SK-N-SH (cell line): ENCODE measurements at regions not wholly inside any gene's neighbourhood (a gene's known extent, or its start where the extent isn't known, plus 50 kb on each side); places are given as distances from the start of the nearest gene placed in this dataset.

Experiments used
- CTCF ChIP-seq: fragments of 200-600 bp; sonication (generic); IDR thresholded peaks from 2 replicates; pipeline ENCODE4 v1.6.1; 2017; ENCODE audit warnings: antibody characterized with exemption, mild to moderate bottlenecking, moderate library complexity
- RCOR1 ChIP-seq: fragments of 150-350 bp; IDR thresholded peaks from 2 replicates; pipeline ENCODE4 v1.6.1; 2017; ENCODE audit warnings: antibody characterized with exemption, low read length
- SMC3 ChIP-seq: IDR thresholded peaks from 2 replicates; pipeline ENCODE4 v1.6.1; 2012; ENCODE audit warnings: low read depth, low read length, improper control_type of control experiment

GRCh38 chr18:55732227-55733106 is 144.5 kb upstream of the TCF4 start:
- TF ChIP-seq RCOR1 = no peak
- no peak for TF ChIP-seq CTCF
- no peak for TF ChIP-seq SMC3
